ENCODE measurements at regions not wholly inside any gene's neighbourhood (a gene's known extent, or its start where the extent isn't known, plus 50 kb on each side); places are given as distances from the start of the nearest gene placed in this dataset.

GRCh38 chr6:134117409-134117808 is 65.0 kb upstream of the SLC2A12 start:
- Histone ChIP-seq H3K27ac (ENCODE audit: low read depth, low read length) (no peak overlapping the region), H3K9me3 (ENCODE audit: control insufficient read depth in 5 of 5, low read length in 5 of 5) (no peaks in the 10 kb centered on the region), H3K4me3 (ENCODE audit: low read depth in 1 of 5, low read length in 5 of 5) (no peak overlapping the region), H3K4me1 (ENCODE audit: control insufficient read depth in 5 of 5, insufficient read depth in 5 of 5, low read length in 5 of 5) (peaks cover 0 to 6% (median 5%) of the 10 kb centered on the region in 5 donors), H3K36me3 (ENCODE audit: control insufficient read depth in 5 of 5, insufficient read depth in 5 of 5, low read length in 5 of 5) (no peaks in the 10 kb centered on the region), H3K27me3 (ENCODE audit: control insufficient read depth in 5 of 5, insufficient read depth in 4 of 5, low read length in 5 of 5) (peaks cover 0 to 18% (median 7%) of the 10 kb centered on the region in 5 donors), H3K9ac (ENCODE audit: low read length in 5 of 5) (no peak overlapping the region)

GRCh38 chr6:134115715-134116074 is 63.3 kb upstream of the SLC2A12 start:
- no peaks in the 10 kb centered on the region for H3K9me3 ChIP-seq (ENCODE audit: control insufficient read depth in 5 of 5, low read length in 5 of 5)
- no peak overlapping the region for H3K27ac ChIP-seq (ENCODE audit: low read depth, low read length)
- H3K36me3 ChIP-seq (ENCODE audit: control insufficient read depth in 5 of 5, insufficient read depth in 5 of 5, low read length in 5 of 5) = no peaks in the 10 kb centered on the region
- H3K9ac ChIP-seq (ENCODE audit: low read length in 5 of 5) = no peak overlapping the region
- peaks cover 0 to 6% (median 5%) of the 10 kb centered on the region in 5 donors for H3K4me1 ChIP-seq (ENCODE audit: control insufficient read depth in 5 of 5, insufficient read depth in 5 of 5, low read length in 5 of 5)
- peaks cover 0 to 18% (median 7%) of the 10 kb centered on the region in 5 donors for H3K27me3 ChIP-seq (ENCODE audit: control insufficient read depth in 5 of 5, insufficient read depth in 4 of 5, low read length in 5 of 5)
- no peak overlapping the region for H3K4me3 ChIP-seq (ENCODE audit: low read depth in 1 of 5, low read length in 5 of 5)

- Histone ChIP-seq H3K27me3 (ENCODE audit: control insufficient read depth in 5 of 5, insufficient read depth in 4 of 5, low read length in 5 of 5) (peaks cover 0 to 18% (median 7%) of the 10 kb centered on the region in 5 donors), H3K4me3 (ENCODE audit: low read depth in 1 of 5, low read length in 5 of 5) (peak overlapping the region in 1 of 5 donors; percentile 10), H3K36me3 (ENCODE audit: control insufficient read depth in 5 of 5, insufficient read depth in 5 of 5, low read length in 5 of 5) (no peaks in the 10 kb centered on the region), H3K4me1 (ENCODE audit: control insufficient read depth in 5 of 5, insufficient read depth in 5 of 5, low read length in 5 of 5) (peaks cover 0 to 6% (median 5%) of the 10 kb centered on the region in 5 donors), H3K27ac (ENCODE audit: low read depth, low read length) (no peak overlapping the region), H3K9ac (ENCODE audit: low read length in 5 of 5) (no peak overlapping the region), H3K9me3 (ENCODE audit: control insufficient read depth in 5 of 5, low read length in 5 of 5) (no peaks in the 10 kb centered on the region)
Measured at GRCh38 chr6:134114918-134115714, 62.7 kb upstream of the SLC2A12 start.

- no peaks in the 10 kb centered on the region for H3K9me3 ChIP-seq (ENCODE audit: control insufficient read depth in 5 of 5, low read length in 5 of 5)
Measured at GRCh38 chr6:134114489-134114888, 62.1 kb upstream of the SLC2A12 start.

GRCh38 chr6:134111726-134112125 is 59.3 kb upstream of the SLC2A12 start:
- H3K4me1 ChIP-seq (ENCODE audit: control insufficient read depth in 5 of 5, insufficient read depth in 5 of 5, low read length in 5 of 5) = peaks cover 0 to 6% (median 5%) of the 10 kb centered on the region in 5 donors
- peaks cover 0 to 18% (median 10%) of the 10 kb centered on the region in 5 donors for H3K27me3 ChIP-seq (ENCODE audit: control insufficient read depth in 5 of 5, insufficient read depth in 4 of 5, low read length in 5 of 5)
- H3K27ac ChIP-seq (ENCODE audit: low read depth, low read length) = no peak overlapping the region
- H3K36me3 ChIP-seq (ENCODE audit: control insufficient read depth in 5 of 5, insufficient read depth in 5 of 5, low read length in 5 of 5) = no peaks in the 10 kb centered on the region
- no peak overlapping the region for H3K9ac ChIP-seq (ENCODE audit: low read length in 5 of 5)
- no peaks in the 10 kb centered on the region for H3K9me3 ChIP-seq (ENCODE audit: control insufficient read depth in 5 of 5, low read length in 5 of 5)
- no peak overlapping the region for H3K4me3 ChIP-seq (ENCODE audit: low read depth in 1 of 5, low read length in 5 of 5)

More at GRCh38 chr6:134114489-134114888, 62.1 kb upstream of the SLC2A12 start:
- H3K27me3 ChIP-seq (ENCODE audit: control insufficient read depth in 5 of 5, insufficient read depth in 4 of 5, low read length in 5 of 5) = peaks cover 0 to 18% (median 7%) of the 10 kb centered on the region in 5 donors
- H3K27ac ChIP-seq (ENCODE audit: low read depth, low read length) = no peak overlapping the region
- H3K4me1 ChIP-seq (ENCODE audit: control insufficient read depth in 5 of 5, insufficient read depth in 5 of 5, low read length in 5 of 5) = peaks cover 0 to 6% (median 5%) of the 10 kb centered on the region in 5 donors
- no peak overlapping the region for H3K9ac ChIP-seq (ENCODE audit: low read length in 5 of 5)
- no peaks in the 10 kb centered on the region for H3K36me3 ChIP-seq (ENCODE audit: control insufficient read depth in 5 of 5, insufficient read depth in 5 of 5, low read length in 5 of 5)
- no peak overlapping the region for H3K4me3 ChIP-seq (ENCODE audit: low read depth in 1 of 5, low read length in 5 of 5)

- H3K27ac ChIP-seq (ENCODE audit: low read depth, low read length) = no peak overlapping the region
- peaks cover 0 to 6% (median 5%) of the 10 kb centered on the region in 5 donors for H3K4me1 ChIP-seq (ENCODE audit: control insufficient read depth in 5 of 5, insufficient read depth in 5 of 5, low read length in 5 of 5)
- no peaks in the 10 kb centered on the region for H3K9me3 ChIP-seq (ENCODE audit: control insufficient read depth in 5 of 5, low read length in 5 of 5)
- H3K36me3 ChIP-seq (ENCODE audit: control insufficient read depth in 5 of 5, insufficient read depth in 5 of 5, low read length in 5 of 5) = no peaks in the 10 kb centered on the region
- H3K4me3 ChIP-seq (ENCODE audit: low read depth in 1 of 5, low read length in 5 of 5) = no peak overlapping the region
- H3K27me3 ChIP-seq (ENCODE audit: control insufficient read depth in 5 of 5, insufficient read depth in 4 of 5, low read length in 5 of 5) = peaks cover 0 to 18% (median 10%) of the 10 kb centered on the region in 5 donors
- H3K9ac ChIP-seq (ENCODE audit: low read length in 5 of 5) = no peak overlapping the region
Measured at GRCh38 chr6:134111062-134111677, 58.7 kb upstream of the SLC2A12 start.

GRCh38 chr6:134106702-134107101 is 54.3 kb upstream of the SLC2A12 start:
- Histone ChIP-seq H3K9me3 (ENCODE audit: control insufficient read depth in 5 of 5, low read length in 5 of 5) (no peaks in the 10 kb centered on the region), H3K27me3 (ENCODE audit: control insufficient read depth in 5 of 5, insufficient read depth in 4 of 5, low read length in 5 of 5) (peaks cover 0 to 4% (median 0%) of the 10 kb centered on the region in 5 donors), H3K9ac (ENCODE audit: low read length in 5 of 5) (no peak overlapping the region)

GRCh38 chr6:134105940-134106339 is 53.5 kb upstream of the SLC2A12 start:
- Histone ChIP-seq H3K27me3 (ENCODE audit: control insufficient read depth in 5 of 5, insufficient read depth in 4 of 5, low read length in 5 of 5) (peaks cover 0 to 4% (median 0%) of the 10 kb centered on the region in 5 donors), H3K36me3 (ENCODE audit: control insufficient read depth in 5 of 5, insufficient read depth in 5 of 5, low read length in 5 of 5) (no peaks in the 10 kb centered on the region), H3K9me3 (ENCODE audit: control insufficient read depth in 5 of 5, low read length in 5 of 5) (no peaks in the 10 kb centered on the region), H3K4me3 (ENCODE audit: low read depth in 1 of 5, low read length in 5 of 5) (no peak overlapping the region), H3K27ac (ENCODE audit: low read depth, low read length) (no peak overlapping the region), H3K9ac (ENCODE audit: low read length in 5 of 5) (no peak overlapping the region), H3K4me1 (ENCODE audit: control insufficient read depth in 5 of 5, insufficient read depth in 5 of 5, low read length in 5 of 5) (no peaks in the 10 kb centered on the region)

More at GRCh38 chr6:134106702-134107101, 54.3 kb upstream of the SLC2A12 start:
- H3K36me3 ChIP-seq (ENCODE audit: control insufficient read depth in 5 of 5, insufficient read depth in 5 of 5, low read length in 5 of 5) = no peaks in the 10 kb centered on the region
- H3K4me3 ChIP-seq (ENCODE audit: low read depth in 1 of 5, low read length in 5 of 5) = no peak overlapping the region
- H3K27ac ChIP-seq (ENCODE audit: low read depth, low read length) = no peak overlapping the region
- H3K4me1 ChIP-seq (ENCODE audit: control insufficient read depth in 5 of 5, insufficient read depth in 5 of 5, low read length in 5 of 5) = no peaks in the 10 kb centered on the region

GRCh38 chr6:134103006-134103405 is 50.6 kb upstream of the SLC2A12 start:
- Histone ChIP-seq H3K9me3 (ENCODE audit: control insufficient read depth in 5 of 5, low read length in 5 of 5) (no peaks in the 10 kb centered on the region), H3K4me3 (ENCODE audit: low read depth in 1 of 5, low read length in 5 of 5) (no peak overlapping the region), H3K36me3 (ENCODE audit: control insufficient read depth in 5 of 5, insufficient read depth in 5 of 5, low read length in 5 of 5) (no peaks in the 10 kb centered on the region), H3K4me1 (ENCODE audit: control insufficient read depth in 5 of 5, insufficient read depth in 5 of 5, low read length in 5 of 5) (no peaks in the 10 kb centered on the region), H3K9ac (ENCODE audit: low read length in 5 of 5) (no peak overlapping the region), H3K27me3 (ENCODE audit: control insufficient read depth in 5 of 5, insufficient read depth in 4 of 5, low read length in 5 of 5) (peaks cover 0 to 5% (median 0%) of the 10 kb centered on the region in 5 donors), H3K27ac (ENCODE audit: low read depth, low read length) (no peak overlapping the region)

Measured in subcutaneous abdominal adipose tissue (tissue), 5 donors.